HEK293 (cell line): ENCODE measurements at regions not wholly inside any gene's neighbourhood (a gene's known extent, or its start where the extent isn't known, plus 50 kb on each side); places are given as distances from the start of the nearest gene placed in this dataset.

Source experiments
- CTCF ChIA-PET: fragments of 350-600 bp; formaldehyde crosslinking; extraction: SDS; loops from one replicate; lab custom pipeline; 2021; ENCODE audit warnings: antibody characterized with exemption; lab: Yijun Ruan, JAX
- POLR2A ChIA-PET: fragments of 300-600 bp; formaldehyde crosslinking; extraction: SDS; loops from one replicate; lab custom pipeline; 2020; ENCODE audit warnings: antibody characterized with exemption, inconsistent platforms; lab: Yijun Ruan, JAX
- H3K27ac ChIP-seq: fragments of 200-500 bp; sonication (Bioruptor generic); 2 replicates; pipeline ENCODE4 v1.5.1; 2014; ENCODE audit warnings: low read depth, low read length, control low read depth, inconsistent platforms; ENCODE audit errors: extremely low read depth
- H3K36me3 ChIP-seq, 2 experiments: fragments of 200-500 bp in 1 of 2; sonication (Bioruptor generic) in 1 of 2; 1 replicate in 1 of 2; 2 replicates in 1 of 2; pipeline ENCODE4 v1.5.1; 2014 to 2017; ENCODE audit warnings: inconsistent platforms in 2 of 2, low read length in 2 of 2; ENCODE audit not compliant: control insufficient read depth in 2 of 2, insufficient read depth in 1 of 2
- H3K4me1 ChIP-seq: fragments of 200-500 bp; sonication (Bioruptor generic); 2 replicates; pipeline ENCODE4 v1.5.1; 2014; ENCODE audit warnings: mild to moderate bottlenecking, low read length, inconsistent platforms; ENCODE audit not compliant: control insufficient read depth, insufficient read depth
- H3K4me3 ChIP-seq: 2 replicates; pipeline ENCODE4 v1.5.1; 2011; ENCODE audit warnings: low read depth, mild to moderate bottlenecking, control low read depth, low read length, moderate library complexity
- H3K9me3 ChIP-seq: fragments of 200-500 bp; sonication (Bioruptor generic); 2 replicates; pipeline ENCODE4 v1.5.1; 2014; ENCODE audit warnings: low read depth, low read length, inconsistent platforms; ENCODE audit not compliant: control insufficient read depth, insufficient read depth
- HOXC10 ChIP-seq: sonication (generic); formaldehyde crosslinking; IDR thresholded peaks from 2 replicates; pipeline ENCODE4 v1.8.1; 2023; ENCODE audit warnings: mild to moderate bottlenecking, missing genetic modification reagents
- PATZ1 ChIP-seq: fragments of 450-650 bp; formaldehyde crosslinking; IDR thresholded peaks from 2 replicates; pipeline ENCODE4 v1.5.1; 2016; ENCODE audit warnings: missing biosample characterization, missing genetic modification characterization
- PRDM6 ChIP-seq: fragments of 450-650 bp; formaldehyde crosslinking; IDR thresholded peaks from 2 replicates; pipeline ENCODE4 v1.5.1; 2017; ENCODE audit warnings: missing biosample characterization, missing genetic modification characterization
- YY1 ChIP-seq: fragments of 450-650 bp; formaldehyde crosslinking; IDR thresholded peaks from 2 replicates; pipeline ENCODE4 v1.5.1; 2018; ENCODE audit warnings: missing biosample characterization, missing genetic modification characterization
- ZBTB8A ChIP-seq: fragments of 450-650 bp; formaldehyde crosslinking; IDR thresholded peaks from 2 replicates; pipeline ENCODE4 v1.5.1; 2016; ENCODE audit warnings: missing biosample characterization, missing genetic modification characterization
- ZEB2 ChIP-seq: fragments of 450-650 bp; formaldehyde crosslinking; IDR thresholded peaks from 2 replicates; pipeline ENCODE4 v1.5.1; 2016; ENCODE audit warnings: missing biosample characterization, missing genetic modification characterization
- ZFP37 ChIP-seq: fragments of 450-650 bp; formaldehyde crosslinking; IDR thresholded peaks from 2 replicates; pipeline ENCODE4 v1.5.1; 2016; ENCODE audit warnings: missing biosample characterization, missing genetic modification characterization
- ZFP41 ChIP-seq: fragments of 450-650 bp; formaldehyde crosslinking; IDR thresholded peaks from 2 replicates; pipeline ENCODE4 v1.5.1; 2016; ENCODE audit warnings: missing biosample characterization, missing genetic modification characterization, borderline replicate concordance
- ZIC2 ChIP-seq: fragments of 450-650 bp; formaldehyde crosslinking; IDR thresholded peaks from 2 replicates; pipeline ENCODE4 v1.5.1; 2016; ENCODE audit warnings: missing biosample characterization, missing genetic modification characterization
- ZNF132 ChIP-seq: fragments of 450-650 bp; formaldehyde crosslinking; IDR thresholded peaks from 2 replicates; pipeline ENCODE4 v1.5.1; 2017; ENCODE audit warnings: missing biosample characterization, missing genetic modification characterization, borderline replicate concordance
- ZNF155 ChIP-seq: fragments of 450-650 bp; formaldehyde crosslinking; IDR thresholded peaks from 2 replicates; pipeline ENCODE4 v1.5.1; 2016; ENCODE audit warnings: missing biosample characterization, missing genetic modification characterization
- ZNF221 ChIP-seq: fragments of 450-650 bp; formaldehyde crosslinking; IDR thresholded peaks from 2 replicates; pipeline ENCODE4 v1.5.1; 2017; ENCODE audit warnings: missing biosample characterization, missing genetic modification characterization, borderline replicate concordance
- ZNF266 ChIP-seq: fragments of 450-650 bp; formaldehyde crosslinking; IDR thresholded peaks from 2 replicates; pipeline ENCODE4 v1.5.1; 2016; ENCODE audit warnings: missing biosample characterization, missing genetic modification characterization, low read depth
- ZNF274 ChIP-seq, 2 experiments: fragments of 200-500 bp in 1 of 2; fragments of 450-650 bp in 1 of 2; sonication (Bioruptor generic) in 1 of 2; formaldehyde crosslinking in 1 of 2; IDR thresholded peaks; 2 replicates each; pipeline versions ENCODE4 v1.5.1 to v1.6.1; 2014 to 2016; ENCODE audit warnings: borderline replicate concordance in 1 of 2, inconsistent platforms in 1 of 2, low read length in 1 of 2, missing biosample characterization in 1 of 2, missing genetic modification characterization in 1 of 2
- ZNF362 ChIP-seq: fragments of 450-650 bp; formaldehyde crosslinking; IDR thresholded peaks from 2 replicates; pipeline ENCODE4 v1.5.1; 2016; ENCODE audit warnings: missing biosample characterization, missing genetic modification characterization
- ZNF426 ChIP-seq: fragments of 450-650 bp; formaldehyde crosslinking; IDR thresholded peaks from 2 replicates; pipeline ENCODE4 v1.5.1; 2017; ENCODE audit warnings: missing biosample characterization, missing genetic modification characterization, mild to moderate bottlenecking, inconsistent platforms, moderate library complexity
- ZNF473 ChIP-seq: fragments of 450-650 bp; formaldehyde crosslinking; IDR thresholded peaks from 2 replicates; pipeline ENCODE4 v1.5.1; 2017; ENCODE audit warnings: missing biosample characterization, missing genetic modification characterization
- ZNF501 ChIP-seq: fragments of 450-650 bp; formaldehyde crosslinking; IDR thresholded peaks from 2 replicates; pipeline ENCODE4 v1.5.1; 2016; ENCODE audit warnings: missing biosample characterization, missing genetic modification characterization
- ZNF658 ChIP-seq: fragments of 450-650 bp; formaldehyde crosslinking; IDR thresholded peaks from 2 replicates; pipeline ENCODE4; 2016; ENCODE audit warnings: missing biosample characterization, missing genetic modification characterization
- ZNF76 ChIP-seq: fragments of 450-650 bp; formaldehyde crosslinking; IDR thresholded peaks from 2 replicates; pipeline ENCODE4; 2016; ENCODE audit warnings: low read depth, missing biosample characterization, missing genetic modification characterization, borderline replicate concordance
- ZNF843 ChIP-seq: fragments of 450-650 bp; formaldehyde crosslinking; IDR thresholded peaks from 2 replicates; pipeline ENCODE4 v1.5.1; 2016; ENCODE audit warnings: missing biosample characterization, missing genetic modification characterization
- TF ChIP-seq, protein P1 (sequence below): sonication (generic); formaldehyde crosslinking; IDR thresholded peaks from 2 replicates; pipeline ENCODE4 v1.8.1; 2022; ENCODE audit warnings: mild to moderate bottlenecking, moderate library complexity, missing genetic modification reagents

- no peak for TF ChIP-seq ZNF155 (tag by site-specific recombination)
- no peak for TF ChIP-seq ZEB2 (tag by site-specific recombination)
- TF ChIP-seq ZNF221 (tag by site-specific recombination) = no peak
- no peak for TF ChIP-seq PRDM6 (tag by site-specific recombination)
Observed at GRCh38 chr4:180152831-180153230, 2090.4 kb upstream of the TENM3 start (continued).

- no peak for TF ChIP-seq ZNF843 (tag by site-specific recombination)
- no peak for TF ChIP-seq ZNF132 (tag by site-specific recombination)
- no peak for TF ChIP-seq HOXC10 (CRISPR knock-in tag)
- no peak for TF ChIP-seq ZNF362 (tag by site-specific recombination)
- TF ChIP-seq ZNF473 (tag by site-specific recombination) = no peak
- no peak for TF ChIP-seq ZNF501 (tag by site-specific recombination)
- TF ChIP-seq ZNF658 (tag by site-specific recombination) = no peak
- Histone ChIP-seq H3K4me1 (no peaks in the 10 kb centered on the region), H3K9me3 (no peaks in the 10 kb centered on the region), H3K4me3 (no peak overlapping the region), H3K27ac (no peak overlapping the region), H3K36me3 (no peaks in the 10 kb centered on the region)
- POLR2A ChIA-PET = no interaction called here
- CTCF ChIA-PET = no interaction called here
Observed at GRCh38 chr4:180153587-180153986, 2089.6 kb upstream of the TENM3 start.

DNA sequence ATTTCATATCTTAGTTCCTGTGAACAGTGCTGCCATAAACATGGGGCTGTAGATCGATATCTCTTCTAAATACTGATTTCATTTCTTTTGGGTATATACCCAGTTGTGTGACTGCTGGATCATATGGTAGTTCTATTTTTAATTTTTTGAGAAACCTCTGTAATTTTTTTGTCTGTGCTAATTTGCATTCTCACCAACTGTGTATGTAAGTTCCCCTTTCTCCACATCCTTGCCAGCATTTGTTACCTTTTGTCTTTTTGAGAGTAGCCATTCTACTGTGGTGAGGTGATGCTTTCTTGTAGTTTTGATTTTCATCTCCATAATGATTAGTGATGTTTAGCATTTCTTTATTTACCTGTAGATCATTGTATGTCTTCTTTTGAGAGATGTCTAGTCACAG is 2086.5 kb upstream of the TENM3 start:
- CTCF ChIA-PET = no interaction called here
- H3K4me3 ChIP-seq = no peak overlapping the region
- POLR2A ChIA-PET = no interaction called here
- no peaks in the 10 kb centered on the region for H3K36me3 ChIP-seq
- H3K4me1 ChIP-seq = no peaks in the 10 kb centered on the region
- H3K9me3 ChIP-seq = no peaks in the 10 kb centered on the region
- no peak overlapping the region for H3K27ac ChIP-seq
- TF ChIP-seq ZNF274 (IDR thresholded peaks at IDR 0.05; ENCODE audit: low read length) (no peak), ZNF274 (tag by site-specific recombination; IDR thresholded peaks at IDR 0.05; ENCODE audit: borderline replicate concordance) (no peak), PATZ1 (tag by site-specific recombination) (no peak), YY1 (no peak), ZFP37 (tag by site-specific recombination) (no peak), ZBTB8A (tag by site-specific recombination) (no peak), ZIC2 (tag by site-specific recombination) (no peak), ZNF76 (tag by site-specific recombination) (no peak), ZNF426 (tag by site-specific recombination) (no peak), ZNF266 (tag by site-specific recombination) (no peak), ZNF843 (tag by site-specific recombination) (no peak), ZFP41 (tag by site-specific recombination) (no peak)
- TF ChIP-seq, protein P1, sequence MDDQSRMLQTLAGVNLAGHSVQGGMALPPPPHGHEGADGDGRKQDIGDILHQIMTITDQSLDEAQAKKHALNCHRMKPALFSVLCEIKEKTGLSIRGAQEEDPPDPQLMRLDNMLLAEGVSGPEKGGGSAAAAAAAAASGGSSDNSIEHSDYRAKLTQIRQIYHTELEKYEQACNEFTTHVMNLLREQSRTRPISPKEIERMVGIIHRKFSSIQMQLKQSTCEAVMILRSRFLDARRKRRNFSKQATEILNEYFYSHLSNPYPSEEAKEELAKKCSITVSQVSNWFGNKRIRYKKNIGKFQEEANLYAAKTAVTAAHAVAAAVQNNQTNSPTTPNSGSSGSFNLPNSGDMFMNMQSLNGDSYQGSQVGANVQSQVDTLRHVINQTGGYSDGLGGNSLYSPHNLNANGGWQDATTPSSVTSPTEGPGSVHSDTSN (CRISPR knock-in tag) = no peak
